H1 (cell line): ENCODE measurements at regions not wholly inside any gene's neighbourhood (a gene's known extent, or its start where the extent isn't known, plus 50 kb on each side); places are given as distances from the start of the nearest gene placed in this dataset.

Source experiments
- PHF8 ChIP-seq: fragments of 200-600 bp; sonication (generic); conservative IDR thresholded peaks from 2 replicates; pipeline ENCODE4 v1.7.1; 2012; ENCODE audit warnings: low read depth, mild to moderate bottlenecking, inconsistent platforms, low read length, moderate library complexity
- POLR2AphosphoS5 ChIP-seq: IDR thresholded peaks from 2 replicates; pipeline ENCODE4 v1.6.1; 2011; ENCODE audit warnings: low read depth, low read length
- SIN3A ChIP-seq, 2 experiments: IDR thresholded peaks in 1 of 2; conservative IDR thresholded peaks in 1 of 2; 2 replicates each; pipeline ENCODE4 v1.6.1; 2011 to 2012; ENCODE audit warnings: low read length in 2 of 2, improper control_type of control experiment in 1 of 2, low read depth in 1 of 2, mild to moderate bottlenecking in 1 of 2

DNA sequence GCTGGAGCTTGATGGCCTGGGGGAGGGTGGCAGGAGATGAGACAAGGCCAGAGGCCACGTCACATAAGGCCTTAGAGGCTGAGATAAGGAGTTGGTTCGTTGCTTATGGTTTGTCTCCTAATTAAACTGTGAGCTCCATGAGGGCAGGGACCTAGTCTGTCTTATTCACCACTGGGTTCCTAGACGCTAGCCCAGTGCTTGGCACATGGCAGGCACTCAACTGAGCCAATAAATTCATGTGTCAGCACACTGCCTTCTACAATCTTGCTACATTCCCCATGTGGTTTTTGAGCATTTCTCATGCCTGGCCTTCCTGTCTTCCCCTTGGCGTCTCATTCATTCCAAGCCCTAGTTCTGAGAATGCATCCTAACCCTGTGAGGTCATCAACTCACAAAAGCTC lies 92.5 kb upstream of the MED13L start (continued):
- TF ChIP-seq PHF8 = no peak
- TF ChIP-seq SIN3A (conservative IDR thresholded peaks at IDR 0.05 in 1 of 2, IDR thresholded peaks at IDR 0.05 in 1 of 2; ENCODE audit: low read depth in 1 of 2, low read length in 2 of 2) = no peak
- no peak for TF ChIP-seq POLR2AphosphoS5
